RKO (cell line): ENCODE measurements at regions not wholly inside any gene's neighbourhood (a gene's known extent, or its start where the extent isn't known, plus 50 kb on each side); places are given as distances from the start of the nearest gene placed in this dataset.

ENCODE experiments used
- DNase-seq: peaks from one replicate; pipeline ENCODE4 v3.0.0-alpha.2; 2016; ENCODE audit warnings: low spot score

DNA sequence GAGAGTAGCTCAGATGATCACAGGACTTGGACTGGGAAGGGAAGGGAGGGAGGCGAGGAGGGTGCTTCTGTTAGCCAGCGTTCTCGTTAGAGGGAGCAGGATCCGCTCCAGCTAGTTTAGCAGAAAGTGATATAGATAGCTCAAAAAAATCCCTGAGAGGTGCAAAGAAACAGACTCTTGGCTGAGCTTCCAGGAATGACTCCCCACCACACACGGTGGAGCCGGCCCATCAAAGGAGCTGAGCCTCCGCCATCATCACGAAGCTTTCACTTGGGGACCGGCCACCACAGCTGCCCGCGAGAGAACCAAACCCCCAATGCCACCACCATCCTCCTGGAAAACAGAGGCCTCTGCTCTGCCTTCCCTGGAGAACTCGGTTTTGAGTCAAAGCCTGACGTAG is 124.6 kb upstream of the BCL2L14 start:
- DNase-seq, result no peak

DNA sequence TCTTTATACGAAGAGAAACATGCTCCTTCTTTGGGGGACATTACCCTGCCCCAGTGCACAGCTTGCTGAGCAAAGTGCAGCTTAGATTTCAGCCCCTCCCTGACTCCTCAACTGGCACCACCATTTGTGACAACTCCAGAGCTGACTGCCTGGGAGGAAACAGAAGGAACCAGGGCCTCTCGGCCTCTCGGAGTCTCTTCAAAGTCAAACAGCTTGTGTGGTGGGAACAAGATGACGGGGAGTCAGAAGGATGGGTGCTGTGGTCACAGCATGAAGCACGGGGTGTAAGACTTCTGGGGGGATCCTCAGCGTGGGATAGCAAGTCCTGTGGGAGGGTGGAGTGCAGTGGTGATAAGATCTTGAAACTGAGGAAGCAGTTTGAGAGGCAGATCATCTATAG is 123.5 kb upstream of the BCL2L14 start:
- no peak for DNase-seq

DNA sequence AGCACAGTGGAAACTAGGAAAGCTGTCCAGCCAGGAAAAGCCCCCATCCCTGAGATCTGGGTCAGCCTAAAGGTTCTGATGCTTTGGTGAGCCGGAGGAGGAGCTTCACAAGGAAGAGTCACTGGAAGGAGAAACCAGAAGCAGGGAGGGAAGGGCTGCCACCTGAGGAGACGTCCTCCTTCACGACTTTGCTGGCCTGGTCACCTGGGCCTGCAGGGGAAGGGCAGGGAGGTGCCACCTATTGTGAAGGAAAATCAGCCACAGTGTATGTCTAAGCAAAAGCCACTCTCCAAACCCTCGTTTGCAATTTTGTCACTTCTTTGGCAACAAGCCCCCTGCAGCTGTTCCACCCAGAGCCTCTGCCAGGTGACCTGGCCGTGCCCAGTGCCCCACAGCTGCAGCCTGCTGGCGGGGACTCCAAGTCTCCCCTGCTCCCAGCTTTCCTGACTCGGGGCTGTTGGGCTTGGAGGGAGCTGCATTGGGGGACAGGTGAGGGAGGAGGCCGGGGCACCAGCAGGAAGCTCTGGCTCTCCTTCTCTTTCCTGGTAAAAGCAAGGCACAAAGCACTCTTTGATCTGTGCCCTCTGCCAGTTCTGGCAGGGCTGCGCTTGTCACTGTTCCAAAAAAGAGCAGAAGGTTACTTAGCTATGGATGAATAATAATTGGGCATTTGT is 120.9 kb upstream of the BCL2L14 start:
- no peak for DNase-seq

DNA sequence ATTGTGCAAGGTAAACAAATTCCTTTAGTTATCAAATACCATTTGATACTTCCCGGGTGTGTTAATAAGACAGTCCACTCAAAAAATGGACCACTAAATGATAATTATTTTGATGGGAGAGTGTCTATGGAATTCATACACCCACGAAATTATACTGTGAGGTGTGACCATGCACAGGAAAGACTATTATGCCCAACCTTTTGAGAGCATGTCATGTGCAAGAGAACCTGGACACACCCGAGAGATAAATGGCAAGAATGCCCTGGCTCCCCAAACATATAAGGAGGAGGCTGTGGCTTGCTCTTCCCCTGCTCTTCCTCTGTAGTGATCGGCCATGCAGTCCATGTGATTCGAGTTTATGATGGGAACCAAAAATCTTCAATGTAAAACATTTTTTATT is 119.5 kb upstream of the BCL2L14 start:
- DNase-seq, result no peak

DNA sequence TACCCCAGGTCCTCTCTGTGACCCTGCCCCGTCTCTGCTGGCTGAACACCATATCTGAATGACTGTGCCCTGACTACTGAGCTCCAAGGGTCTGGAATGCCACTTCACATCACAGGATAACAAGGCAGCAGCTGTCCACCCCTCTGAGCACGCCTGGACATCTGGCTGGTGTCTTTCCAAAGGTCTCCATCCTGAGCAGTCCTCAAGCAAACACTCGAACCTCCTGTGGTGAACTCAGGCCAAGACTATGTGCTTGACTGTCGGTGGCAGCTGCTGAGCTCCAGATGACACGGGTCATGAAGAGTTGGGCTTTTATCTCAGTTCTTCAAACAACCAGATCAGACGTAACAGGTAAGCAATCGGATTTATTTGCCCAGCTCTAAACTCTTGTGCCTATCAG is 117.2 kb upstream of the BCL2L14 start:
- no peak for DNase-seq

DNA sequence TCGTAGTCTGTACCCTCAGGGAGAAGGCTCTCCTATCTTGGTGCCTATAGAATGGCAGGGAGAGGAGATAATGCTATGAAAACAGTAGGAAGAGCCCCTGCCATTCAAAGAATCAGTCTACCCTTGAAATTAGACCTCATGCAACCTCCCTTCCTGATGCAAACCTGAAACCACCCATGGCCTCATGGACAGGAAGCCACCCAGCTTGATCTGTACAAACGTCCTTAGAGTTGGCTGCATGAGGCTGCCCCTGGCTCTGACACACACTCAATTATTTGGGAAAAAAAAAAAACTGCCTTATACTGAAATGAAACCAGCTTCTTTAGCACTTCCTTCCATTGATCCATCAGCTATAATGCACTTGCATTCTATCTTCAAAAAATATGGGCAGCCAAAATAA is 116.6 kb upstream of the BCL2L14 start:
- DNase-seq, result no peak

DNA sequence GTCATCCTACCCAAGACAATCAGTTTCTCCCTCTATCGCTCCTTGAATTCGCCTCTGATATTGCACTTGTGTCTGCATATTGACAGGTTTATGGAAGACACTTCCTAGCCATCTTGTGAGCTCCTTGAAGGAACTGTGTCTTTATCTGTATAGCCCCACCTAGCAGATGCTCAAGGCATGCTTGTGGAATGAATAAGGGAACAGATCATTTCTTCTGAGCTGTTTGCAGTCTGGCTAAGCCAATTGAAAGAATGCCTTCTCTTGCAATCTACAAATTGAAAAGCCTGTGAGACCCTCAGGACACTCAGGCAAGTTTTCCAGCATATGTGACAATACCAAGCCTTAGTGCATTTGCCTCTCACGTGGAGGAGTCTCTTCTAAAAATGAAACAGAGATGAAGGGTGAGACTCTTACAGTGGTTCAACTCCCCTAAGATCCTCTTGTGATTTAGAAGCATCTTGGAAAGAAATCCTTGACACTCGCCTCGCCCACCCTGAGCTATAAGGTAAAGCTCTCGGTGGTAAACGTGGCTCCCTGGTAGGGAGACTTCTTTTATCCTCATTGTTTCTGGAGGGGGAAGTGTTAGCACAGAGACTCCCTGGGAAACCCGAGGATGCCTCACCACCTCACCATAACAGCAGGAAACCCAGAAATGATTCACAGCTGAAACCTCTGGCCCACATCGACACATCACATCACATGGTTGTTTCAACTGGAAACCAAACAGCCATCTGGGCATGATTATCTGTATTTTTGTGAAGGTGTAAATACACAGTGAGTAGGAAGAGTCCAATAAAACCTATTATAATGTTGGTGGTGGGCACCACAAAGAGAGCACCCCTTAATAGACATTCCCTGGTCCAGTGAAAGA is 112.3 kb upstream of the BCL2L14 start:
- DNase-seq, result peak; percentile 31

DNA sequence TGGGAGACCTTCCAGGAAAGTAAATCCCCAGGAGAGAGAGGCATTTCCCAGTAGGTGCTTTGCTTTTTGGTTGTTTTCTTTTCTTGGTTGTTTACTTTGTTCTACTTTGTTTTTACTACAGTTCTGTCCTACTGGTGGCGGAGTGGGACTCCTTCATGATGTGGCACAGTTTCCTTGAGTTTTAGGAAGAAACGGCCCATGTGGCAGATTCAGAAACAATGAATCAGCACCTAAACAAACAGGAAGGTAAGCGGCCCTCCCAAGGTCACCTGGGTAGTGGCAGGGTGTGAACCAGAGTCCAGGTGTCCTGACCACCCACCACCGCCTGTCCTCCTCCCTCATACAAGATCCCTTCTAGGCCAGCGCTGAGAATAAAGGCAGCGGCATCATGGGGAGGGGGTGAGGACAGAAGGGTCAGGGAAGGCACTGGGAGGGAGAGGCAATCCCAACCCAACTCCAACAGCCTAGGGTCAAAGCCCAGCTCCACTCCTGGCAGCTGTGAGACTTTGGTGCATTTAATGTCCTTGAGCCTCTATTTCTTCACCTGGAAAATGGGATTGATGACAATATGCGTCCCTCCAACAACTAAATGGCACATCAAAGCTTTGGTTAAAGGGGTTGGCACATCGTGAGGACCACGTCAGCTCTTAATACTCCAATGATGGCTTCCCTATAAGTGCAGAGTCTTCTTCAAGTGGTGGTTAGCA is 111.5 kb upstream of the BCL2L14 start:
- no peak for DNase-seq

DNA sequence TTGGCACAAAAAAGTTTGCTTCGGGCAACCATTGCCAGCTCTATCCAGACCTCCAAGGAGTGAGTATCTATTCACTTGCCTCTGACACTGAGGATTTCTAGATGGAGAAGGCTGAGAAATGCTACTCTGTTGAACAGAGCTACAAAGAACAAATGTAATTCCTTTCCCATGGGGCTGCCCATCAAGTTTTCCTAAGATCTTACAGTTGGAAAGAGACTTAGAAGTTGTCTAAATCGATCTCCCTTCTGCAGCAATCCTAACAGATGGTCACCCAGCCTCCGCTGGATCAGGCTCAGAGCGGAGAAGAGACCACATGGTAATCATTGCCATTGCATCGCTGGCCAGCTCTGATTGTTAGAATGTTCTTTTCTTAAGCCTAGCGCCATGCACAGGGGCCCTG is 110.1 kb upstream of the BCL2L14 start:
- no peak for DNase-seq

DNA sequence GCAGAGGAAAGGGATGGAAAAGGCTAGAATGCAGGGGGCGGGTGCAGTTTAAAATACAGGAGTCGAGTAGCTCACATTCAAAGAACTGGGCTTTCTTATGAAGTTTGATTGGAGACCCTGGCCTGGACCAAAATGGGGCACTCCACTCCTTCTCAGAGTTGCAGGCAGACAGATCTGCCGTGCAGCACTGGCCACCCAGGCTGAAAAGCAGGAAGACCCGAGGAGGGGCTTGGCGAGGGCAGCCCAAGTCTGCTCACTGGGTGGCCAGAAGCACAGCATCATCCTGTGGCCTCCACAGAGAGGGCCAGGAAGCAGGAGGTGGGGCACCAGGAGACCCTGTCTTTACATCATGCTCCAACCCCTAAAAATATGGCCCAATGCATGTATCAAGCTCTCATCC is 109.1 kb upstream of the BCL2L14 start:
- no peak for DNase-seq

DNA sequence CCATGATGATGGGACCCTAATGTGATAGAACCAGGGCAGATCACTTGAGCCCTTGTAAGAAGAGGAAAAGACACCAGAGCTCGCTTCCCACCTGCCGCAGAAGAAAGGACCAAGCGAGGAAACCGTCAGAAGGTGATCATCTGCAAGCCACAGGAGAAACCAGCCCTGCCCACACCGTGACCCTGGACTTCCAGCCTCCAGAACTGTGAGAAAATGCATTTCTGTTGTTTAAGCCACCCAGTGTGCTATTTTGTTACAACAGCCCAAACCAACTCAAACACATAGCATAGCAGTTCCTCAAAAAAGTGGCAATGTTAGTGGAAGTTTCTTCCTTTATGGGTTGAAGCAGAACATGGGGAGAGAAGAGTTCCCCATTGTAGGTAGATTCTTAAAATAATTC is 107.9 kb upstream of the BCL2L14 start:
- DNase-seq, result no peak

DNA sequence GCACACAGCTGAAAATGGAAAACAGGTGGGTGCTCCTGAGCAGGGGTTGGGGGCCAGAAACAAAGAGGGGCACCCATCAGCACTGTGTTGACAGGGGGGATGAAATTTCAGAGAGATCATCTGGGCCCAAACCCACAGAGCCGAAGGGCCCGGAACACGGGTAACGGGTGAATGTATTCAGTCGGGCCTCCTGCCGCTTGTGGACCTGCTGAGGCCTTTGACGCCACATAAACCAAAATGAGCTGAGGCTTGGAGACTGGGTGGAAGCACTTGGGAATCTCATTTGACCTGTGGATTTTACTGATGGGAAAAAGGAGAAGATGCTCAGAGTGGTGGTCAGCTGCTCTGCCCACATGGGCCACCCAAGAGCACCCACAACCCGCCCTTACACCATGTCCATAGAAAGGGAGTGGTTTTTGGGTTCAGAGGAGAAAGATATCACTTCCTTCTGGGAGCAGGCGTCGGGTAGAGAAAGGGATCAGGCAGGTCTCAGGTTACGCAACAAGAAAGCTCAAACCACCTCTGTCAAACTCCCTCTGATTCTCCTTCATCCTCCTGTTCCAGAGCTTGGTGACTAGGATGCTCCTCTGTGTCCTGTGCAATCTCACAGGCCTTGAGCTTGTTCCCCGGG is 106.8 kb upstream of the BCL2L14 start:
- no peak for DNase-seq

DNA sequence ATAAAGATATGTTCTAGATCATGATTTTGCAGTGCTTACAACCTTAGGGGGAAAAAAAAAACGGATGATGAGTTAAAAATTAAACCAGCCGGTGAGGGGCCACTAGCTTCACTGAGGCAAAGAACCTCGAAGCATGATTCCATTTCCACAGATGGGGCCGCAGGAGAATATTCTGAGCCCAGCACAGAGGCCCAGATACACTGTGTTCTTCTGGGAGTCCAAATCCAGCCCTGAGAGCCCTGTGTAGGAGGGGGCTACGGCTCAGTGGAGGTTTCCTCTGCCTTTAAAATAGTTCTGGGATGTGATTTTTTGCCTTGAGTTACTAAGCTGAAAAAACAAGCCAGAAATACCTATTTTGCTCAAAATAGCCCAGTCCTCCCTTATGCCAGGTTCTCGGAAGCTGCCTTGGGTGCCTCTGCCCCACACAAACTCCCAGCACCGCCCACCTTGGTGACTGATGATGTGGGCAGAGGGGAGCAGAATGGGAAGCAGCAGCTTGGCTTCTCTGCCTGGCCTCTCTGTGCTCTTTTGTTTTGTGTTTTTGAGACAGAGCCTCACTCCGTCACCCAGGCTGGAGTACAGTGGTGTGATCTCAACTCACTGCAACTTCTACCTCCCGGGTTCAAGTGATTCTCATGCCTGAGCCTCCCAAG is 105.4 kb upstream of the BCL2L14 start:
- DNase-seq, result no peak

DNA sequence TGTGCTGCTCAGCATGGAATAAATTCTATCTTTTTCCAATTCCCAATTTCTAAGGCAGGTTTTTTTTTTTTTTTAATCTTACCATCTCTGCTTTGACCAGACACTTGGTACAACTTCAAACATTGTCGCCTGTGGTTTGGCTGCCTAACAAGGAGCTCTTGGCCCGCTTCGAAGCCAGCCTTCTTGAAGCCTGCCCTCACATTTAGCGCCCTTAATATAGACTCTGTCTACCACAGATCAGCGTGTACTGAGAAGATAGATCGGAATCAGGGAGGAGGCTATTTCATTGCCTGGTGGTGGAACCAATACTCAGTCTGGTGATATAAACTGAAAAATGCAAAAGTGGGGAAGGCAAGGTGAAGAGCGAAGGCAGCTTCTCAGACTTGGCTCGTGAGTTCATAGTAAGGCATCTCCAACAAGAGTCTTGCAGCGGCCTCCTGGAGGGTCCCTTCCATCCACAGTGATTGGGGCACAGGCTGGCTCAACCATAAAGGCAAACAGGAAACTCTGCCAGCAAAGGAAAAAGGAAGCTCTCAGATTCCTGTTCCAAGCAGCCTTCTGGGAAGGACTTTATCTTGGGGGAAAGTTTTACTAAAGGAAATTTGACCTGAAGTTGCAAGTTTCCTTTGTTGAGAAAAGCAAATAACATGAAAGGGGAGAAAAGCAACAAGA is 103.2 kb upstream of the BCL2L14 start:
- DNase-seq, result no peak

DNA sequence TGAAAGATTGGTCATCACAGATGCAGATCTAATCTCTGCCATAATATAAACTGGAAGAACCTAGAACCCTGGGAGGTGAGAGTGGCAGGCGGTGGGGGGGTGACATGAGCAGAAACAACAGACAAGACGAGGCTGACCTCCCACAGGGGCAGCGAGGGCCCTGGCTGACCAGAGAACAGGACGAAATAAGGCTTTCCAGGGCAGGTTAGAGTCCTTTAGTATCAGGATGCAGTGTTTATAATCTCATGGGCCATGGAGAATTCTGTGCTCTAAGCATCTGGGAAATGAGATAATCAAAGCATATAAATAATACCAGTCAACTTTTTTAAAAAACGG is 102.7 kb upstream of the BCL2L14 start:
- no peak for DNase-seq

DNA sequence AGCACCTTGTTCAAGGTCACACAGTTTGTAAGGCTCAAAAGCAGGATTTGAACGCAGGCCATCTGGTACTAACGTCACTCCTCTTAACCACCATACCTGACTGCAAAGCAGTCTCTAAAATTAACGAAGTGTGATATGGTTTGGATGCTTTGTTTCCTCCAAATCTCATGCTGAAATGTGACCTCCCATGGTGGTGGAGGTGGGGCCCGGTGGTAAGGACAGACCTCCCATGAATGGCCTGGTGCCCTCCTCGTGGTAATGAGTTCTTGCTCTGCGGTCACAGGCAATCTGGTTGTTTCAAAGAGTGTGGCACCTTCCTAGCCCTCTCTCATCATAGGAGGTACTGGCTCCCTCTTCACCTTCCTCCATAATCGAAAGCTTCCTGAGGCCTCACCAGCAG is 102.2 kb upstream of the BCL2L14 start:
- DNase-seq, result no peak

DNA sequence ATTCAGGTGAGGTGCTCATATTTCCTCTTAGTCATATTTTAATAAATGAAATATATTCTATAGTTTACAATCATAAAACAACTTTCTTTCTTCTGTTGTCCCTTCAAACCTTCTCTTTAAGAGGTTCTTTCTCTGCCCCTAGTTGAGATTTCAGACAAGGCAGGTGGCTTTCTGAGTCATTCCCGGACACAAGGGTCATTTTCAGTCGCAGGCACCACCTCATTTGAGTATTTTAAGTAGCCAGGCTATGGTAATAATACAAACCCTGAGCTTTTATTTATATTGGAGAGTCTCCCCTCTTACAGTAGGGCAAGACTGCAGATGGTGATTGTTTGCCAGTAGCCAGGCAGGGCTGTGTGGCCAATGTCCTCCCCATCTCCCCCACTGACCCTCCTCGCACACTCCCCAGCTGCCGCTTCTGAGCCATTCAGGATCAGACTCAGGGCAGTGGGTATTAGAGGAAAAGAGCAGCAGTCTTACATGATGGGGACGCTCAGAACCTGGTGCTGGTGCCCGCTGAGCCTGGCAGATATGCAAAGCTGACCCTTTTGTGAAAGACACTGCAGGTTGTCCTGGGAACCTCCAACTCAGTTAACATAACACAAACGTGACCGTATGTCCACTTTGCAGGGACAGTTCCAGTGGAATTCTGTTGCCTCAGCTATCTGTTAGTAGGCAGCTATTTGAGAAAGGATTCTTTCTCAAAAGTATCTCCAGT is 101.1 kb upstream of the BCL2L14 start:
- DNase-seq, result no peak

DNA sequence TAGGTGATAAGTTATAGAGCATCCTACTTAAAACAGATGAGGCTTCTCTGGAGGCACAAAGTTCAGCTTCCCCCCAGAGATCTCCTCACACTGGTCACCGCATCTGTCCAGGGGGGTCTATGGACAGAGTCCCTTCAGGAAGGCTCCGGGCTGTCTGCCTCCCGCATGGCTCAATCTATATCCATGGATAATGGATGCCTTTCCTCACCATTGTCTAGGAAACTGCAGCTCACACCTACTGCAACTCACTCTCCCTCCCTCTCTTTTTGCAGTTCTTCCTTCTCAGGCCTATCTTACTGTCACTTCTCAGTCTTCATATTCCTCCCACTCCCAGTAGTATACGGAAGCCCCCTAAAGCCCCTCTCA is 100.6 kb upstream of the BCL2L14 start:
- DNase-seq, result no peak

DNA sequence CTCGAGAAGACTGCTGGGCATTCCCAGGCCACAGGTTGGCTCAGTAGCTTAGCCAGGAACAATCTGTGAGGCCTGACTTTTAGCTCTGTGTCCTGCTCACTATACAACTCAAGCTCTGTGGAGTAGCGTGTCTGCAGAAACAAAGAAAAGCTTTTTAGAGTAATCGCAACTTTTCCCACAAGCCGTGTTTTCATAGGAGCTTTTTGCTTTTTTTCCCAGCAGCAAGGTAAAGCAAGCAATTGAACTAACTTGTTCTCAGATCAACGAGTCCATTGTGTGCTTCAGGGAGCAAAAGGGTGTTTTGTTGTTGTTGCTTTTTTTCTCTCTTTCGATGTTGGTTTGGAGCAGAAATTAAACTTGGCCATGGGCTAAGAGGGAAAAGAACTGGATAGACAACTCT is 97.3 kb upstream of the BCL2L14 start:
- no peak for DNase-seq

DNA sequence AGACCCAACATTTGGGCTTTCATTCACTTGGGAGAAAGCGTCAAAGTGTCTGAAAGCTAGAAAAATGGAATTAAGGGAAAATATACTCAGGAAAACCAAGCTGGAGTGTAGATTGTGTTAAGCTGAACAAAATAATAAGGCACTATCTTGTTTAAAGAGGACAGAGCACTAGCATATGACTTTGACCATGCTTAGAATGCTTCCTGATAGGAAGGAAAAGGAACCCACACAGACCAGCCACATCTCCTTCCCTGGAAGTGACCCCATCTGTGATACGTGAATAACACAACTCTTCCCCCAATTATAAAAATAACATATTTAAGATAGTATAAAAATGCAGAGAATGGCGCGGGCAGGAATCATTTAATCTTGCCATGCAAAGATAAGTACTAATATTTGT is 94.7 kb upstream of the BCL2L14 start:
- DNase-seq, result no peak

DNA sequence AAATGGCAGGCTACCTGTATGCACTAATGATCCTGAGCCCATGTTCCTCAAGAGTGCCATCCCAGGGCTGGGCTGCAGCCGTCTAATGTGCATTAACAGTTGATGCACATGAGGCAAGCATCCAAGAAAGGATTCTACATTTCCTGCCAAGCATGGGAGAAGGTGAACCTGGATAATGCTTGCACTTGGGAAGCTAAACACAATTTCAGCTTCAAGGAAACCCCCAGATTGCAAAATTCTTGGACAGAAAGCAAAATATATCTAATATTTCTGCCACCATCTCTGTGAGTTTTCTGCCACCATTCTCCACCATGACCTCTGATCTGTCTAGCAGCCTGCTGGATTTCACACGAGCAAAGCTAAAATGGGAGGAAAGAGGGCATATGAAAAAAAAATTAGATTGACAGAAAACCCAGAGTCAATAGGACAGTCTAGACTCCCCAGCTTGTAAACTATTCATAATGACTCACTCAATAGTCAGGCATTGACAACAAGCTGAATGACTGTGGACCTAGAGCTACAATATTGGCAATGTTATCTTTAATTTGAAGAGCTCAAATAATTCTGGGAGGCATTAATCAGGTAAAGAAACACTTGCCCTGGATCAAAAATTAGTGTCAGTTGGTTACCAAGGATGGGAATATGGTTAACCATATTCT is 91.9 kb upstream of the BCL2L14 start:
- no peak for DNase-seq
